PC-9 (cell line): ENCODE measurements at regions not wholly inside any gene's neighbourhood (a gene's known extent, or its start where the extent isn't known, plus 50 kb on each side); places are given as distances from the start of the nearest gene placed in this dataset.

ENCODE experiments used
- BruUV-seq: library from RNA; stranded (reverse); fragments of 400-500 nt; replicated peaks from 2 replicates; lab custom pipeline; 2021; lab: Mats Ljungman, UMichigan
- CTCF ChIA-PET: fragments of 300-600 bp; sonication (Branson Sonifier 250); formaldehyde crosslinking; loops from one replicate; lab custom pipeline; 2022; ENCODE audit warnings: antibody characterized with exemption; lab: Charles Lee
- POLR2A ChIA-PET: fragments of 300-600 bp; sonication (Branson Sonifier 250); formaldehyde crosslinking; loops from one replicate; lab custom pipeline; 2022; ENCODE audit warnings: antibody characterized with exemption; ENCODE audit not compliant: unreplicated experiment; lab: Charles Lee
- DNase-seq, 2 experiments: peaks; one replicate each; pipeline versions ENCODE4 v3.0.0 to v3.0.0-alpha.2; 2015 to 2022; ENCODE audit warnings: mixed read lengths in 1 of 2
- H2AFZ ChIP-seq: fragments of 200-600 bp; sonication (generic); 2 replicates; pipeline ENCODE4 v1.8.1; 2017; ENCODE audit warnings: antibody characterized with exemption
- H3F3A ChIP-seq: fragments of 200-600 bp; sonication (generic); 2 replicates; pipeline ENCODE4 v1.8.1; 2017; ENCODE audit warnings: antibody characterized with exemption, mild to moderate bottlenecking, low read depth; ENCODE audit not compliant: insufficient read depth
- H3K27ac ChIP-seq: fragments of 200-600 bp; sonication (generic); 2 replicates; pipeline ENCODE4 v1.6.1; 2016; ENCODE audit warnings: mixed run types
- H3K27me3 ChIP-seq: fragments of 200-600 bp; sonication (generic); 2 replicates; pipeline ENCODE4 v1.6.1; 2016; ENCODE audit warnings: low read depth, mixed run types; ENCODE audit not compliant: insufficient read depth
- H3K36me3 ChIP-seq: fragments of 200-600 bp; sonication (generic); 2 replicates; pipeline ENCODE4 v1.6.1; 2016; ENCODE audit warnings: low read depth, mixed run types
- H3K4me1 ChIP-seq: fragments of 200-600 bp; sonication (generic); replicated peaks from 2 replicates; pipeline ENCODE4 v1.6.1; 2016; ENCODE audit warnings: mixed run types; ENCODE audit not compliant: insufficient read depth
- H3K4me2 ChIP-seq: fragments of 200-600 bp; sonication (generic); 2 replicates; pipeline ENCODE4 v1.6.1; 2017; ENCODE audit warnings: mixed run types
- H3K4me3 ChIP-seq: fragments of 200-600 bp; sonication (generic); 2 replicates; pipeline ENCODE4 v1.6.1; 2016; ENCODE audit warnings: mixed run types
- H3K79me2 ChIP-seq: fragments of 200-600 bp; sonication (generic); 2 replicates; pipeline ENCODE4 v1.6.1; 2017; ENCODE audit warnings: low read depth, mixed run types
- H3K9me2 ChIP-seq: fragments of 200-600 bp; sonication (generic); 2 replicates; pipeline ENCODE4 v1.8.1; 2017; ENCODE audit warnings: mild to moderate bottlenecking; ENCODE audit not compliant: insufficient read depth
- H3K9me3 ChIP-seq: fragments of 200-600 bp; sonication (generic); 2 replicates; pipeline ENCODE4 v1.8.1; 2016; ENCODE audit warnings: low read depth; ENCODE audit not compliant: insufficient read depth
- H4K20me1 ChIP-seq: fragments of 200-600 bp; sonication (generic); 2 replicates; pipeline ENCODE4 v1.8.1; 2017; ENCODE audit not compliant: insufficient read depth
- EZH2 ChIP-seq: fragments of 200-600 bp; sonication (generic); IDR thresholded peaks from 2 replicates; pipeline ENCODE4 v1.8.0; 2017; ENCODE audit warnings: antibody characterized with exemption, low read depth
- intact Hi-C: fragments of 100-400 bp; cut with micrococcal nuclease; formaldehyde crosslinking; loops from one replicate; pipeline ENCODE4 v1.10.0; 2022; ENCODE audit not compliant: unreplicated experiment
- TF ChIP-seq, protein P1 (sequence below): fragments of 200-600 bp; sonication (generic); conservative IDR thresholded peaks from 2 replicates; pipeline ENCODE4 v1.6.1; 2017; ENCODE audit warnings: mixed run types, antibody characterized with exemption, mild to moderate bottlenecking, moderate library complexity

DNA sequence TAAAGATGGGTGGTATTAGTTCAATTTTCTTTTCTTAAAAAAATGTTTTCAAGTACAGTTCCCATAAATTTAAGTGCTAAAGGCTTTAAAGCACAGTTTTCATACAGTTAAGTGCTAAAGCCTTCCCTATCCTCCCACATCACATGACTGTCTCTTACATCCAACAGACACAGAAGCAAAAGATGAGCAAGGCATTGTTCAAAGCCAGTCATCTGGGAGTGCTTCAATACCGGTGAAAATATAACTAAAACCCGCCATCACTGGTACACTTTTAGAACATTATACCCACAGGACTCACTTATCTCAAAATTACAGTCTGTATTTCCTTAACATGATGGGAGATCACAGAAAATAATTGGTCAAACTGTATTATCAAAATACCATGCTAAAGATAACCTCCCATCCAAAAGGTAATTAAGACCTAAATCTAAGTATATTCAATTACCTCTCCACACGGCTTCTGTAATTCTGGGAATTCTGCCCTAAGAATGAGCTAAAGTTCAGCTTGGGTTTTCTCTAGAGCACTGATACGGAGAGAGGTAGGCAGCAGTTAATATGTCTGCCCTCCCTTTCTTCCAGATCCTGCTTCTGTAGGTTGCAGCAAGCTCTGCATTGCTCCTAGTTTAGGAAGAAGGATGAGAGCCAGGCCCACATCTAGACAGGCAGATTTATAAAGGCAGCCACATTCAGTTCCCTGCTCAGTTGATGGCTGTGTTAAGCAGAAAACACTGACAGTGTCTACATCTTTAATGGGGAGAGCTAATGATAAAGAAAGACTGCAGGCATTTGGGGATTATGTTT, 474.8 kb upstream of the PFKP start:
- POLR2A ChIA-PET = no interaction called here
- no peaks in the 10 kb centered on the region for H3K9me2 ChIP-seq
- no peak for DNase-seq
- no peaks in the 10 kb centered on the region for H3K9me3 ChIP-seq
- BruUV-seq = no TSS peak
- intact Hi-C loops = no loop called here
- no peak for TF ChIP-seq EZH2
- TF ChIP-seq, protein P1, sequence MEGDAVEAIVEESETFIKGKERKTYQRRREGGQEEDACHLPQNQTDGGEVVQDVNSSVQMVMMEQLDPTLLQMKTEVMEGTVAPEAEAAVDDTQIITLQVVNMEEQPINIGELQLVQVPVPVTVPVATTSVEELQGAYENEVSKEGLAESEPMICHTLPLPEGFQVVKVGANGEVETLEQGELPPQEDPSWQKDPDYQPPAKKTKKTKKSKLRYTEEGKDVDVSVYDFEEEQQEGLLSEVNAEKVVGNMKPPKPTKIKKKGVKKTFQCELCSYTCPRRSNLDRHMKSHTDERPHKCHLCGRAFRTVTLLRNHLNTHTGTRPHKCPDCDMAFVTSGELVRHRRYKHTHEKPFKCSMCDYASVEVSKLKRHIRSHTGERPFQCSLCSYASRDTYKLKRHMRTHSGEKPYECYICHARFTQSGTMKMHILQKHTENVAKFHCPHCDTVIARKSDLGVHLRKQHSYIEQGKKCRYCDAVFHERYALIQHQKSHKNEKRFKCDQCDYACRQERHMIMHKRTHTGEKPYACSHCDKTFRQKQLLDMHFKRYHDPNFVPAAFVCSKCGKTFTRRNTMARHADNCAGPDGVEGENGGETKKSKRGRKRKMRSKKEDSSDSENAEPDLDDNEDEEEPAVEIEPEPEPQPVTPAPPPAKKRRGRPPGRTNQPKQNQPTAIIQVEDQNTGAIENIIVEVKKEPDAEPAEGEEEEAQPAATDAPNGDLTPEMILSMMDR = no peak
- no peak overlapping the region for H3K4me3 ChIP-seq
- no peaks in the 10 kb centered on the region for H4K20me1 ChIP-seq
- no peaks in the 10 kb centered on the region for H3K36me3 ChIP-seq
- H3K27me3 ChIP-seq = peaks cover 6% of the 10 kb centered on the region; the same call in 1 of the 2 replicates
- no peak overlapping the region for H2AFZ ChIP-seq
- H3F3A ChIP-seq = no peaks in the 10 kb centered on the region
- H3K4me2 ChIP-seq = no peak overlapping the region
- CTCF ChIA-PET = no interaction called here
- H3K27ac ChIP-seq = no peak overlapping the region
- no peaks in the 10 kb centered on the region for H3K4me1 ChIP-seq
- H3K79me2 ChIP-seq = no peaks in the 10 kb centered on the region

DNA sequence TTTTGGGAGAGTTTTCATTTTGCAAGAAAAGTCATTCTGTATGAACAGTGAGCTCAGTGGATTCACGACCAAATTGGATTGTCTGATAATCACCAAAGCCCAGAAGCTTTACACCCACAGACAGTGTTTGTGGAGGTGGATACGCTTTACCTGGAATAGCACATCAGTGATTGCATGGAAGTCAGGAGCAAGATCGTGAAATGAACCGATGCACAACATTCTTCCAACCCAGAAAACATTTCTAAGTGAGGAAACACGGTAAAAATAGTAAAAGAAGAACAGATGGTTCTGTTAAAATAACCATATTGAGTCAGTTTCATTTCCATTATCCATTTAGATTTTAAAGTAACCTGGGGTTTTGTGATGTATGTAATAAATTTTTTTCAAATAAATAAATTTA, 478.2 kb upstream of the PFKP start:
- no peak overlapping the region for H3K4me3 ChIP-seq
- H3K27ac ChIP-seq = no peak overlapping the region
- no peaks in the 10 kb centered on the region for H3K36me3 ChIP-seq
- no peaks in the 10 kb centered on the region for H3K4me1 ChIP-seq
- H3K4me2 ChIP-seq = no peak overlapping the region
- no peaks in the 10 kb centered on the region for H4K20me1 ChIP-seq
- H2AFZ ChIP-seq = no peak overlapping the region
- no peaks in the 10 kb centered on the region for H3F3A ChIP-seq
- H3K27me3 ChIP-seq = peaks cover 6% of the 10 kb centered on the region; the same call in 1 of the 2 replicates
- no peaks in the 10 kb centered on the region for H3K79me2 ChIP-seq
- H3K9me2 ChIP-seq = no peaks in the 10 kb centered on the region
- DNase-seq = no peak
- intact Hi-C loops = no loop called here
- no TSS peak for BruUV-seq
- ChIA-PET CTCF (no interaction called here), POLR2A (no interaction called here)
- H3K9me3 ChIP-seq = no peaks in the 10 kb centered on the region
- TF ChIP-seq, protein P1 = no peak
- TF ChIP-seq EZH2 = no peak

DNA sequence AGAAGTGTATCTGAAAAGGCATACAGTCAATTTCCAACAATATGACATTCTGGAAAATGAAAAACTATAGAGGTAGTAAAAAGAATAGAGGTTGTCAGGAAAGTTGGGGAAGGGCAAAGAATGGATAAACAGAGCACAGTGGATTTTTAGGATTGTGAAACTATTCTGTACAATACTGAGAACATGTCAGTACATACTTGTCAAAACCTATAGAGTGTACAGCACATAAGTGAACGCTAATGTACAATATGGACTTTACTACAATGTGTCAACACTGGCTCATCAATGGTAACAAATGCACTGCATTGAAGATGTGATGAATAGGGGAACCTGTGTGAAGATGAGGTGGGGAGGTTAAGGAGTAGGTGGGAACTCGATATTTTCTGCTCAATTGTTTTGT, 483.0 kb upstream of the PFKP start:
- Histone ChIP-seq H3K9me2 (no peaks in the 10 kb centered on the region), H3K4me2 (no peak overlapping the region), H4K20me1 (no peaks in the 10 kb centered on the region), H3K4me3 (no peak overlapping the region), H2AFZ (no peak overlapping the region), H3K79me2 (no peaks in the 10 kb centered on the region), H3K27ac (no peak overlapping the region), H3K36me3 (no peaks in the 10 kb centered on the region), H3K27me3 (no peaks in the 10 kb centered on the region), H3K4me1 (no peaks in the 10 kb centered on the region), H3K9me3 (no peaks in the 10 kb centered on the region), H3F3A (no peaks in the 10 kb centered on the region)
- no peak for DNase-seq
- BruUV-seq = no TSS peak
- intact Hi-C loops = no loop called here
- TF ChIP-seq, protein P1 = no peak
- POLR2A ChIA-PET = no interaction called here
- CTCF ChIA-PET = no interaction called here
